ENCODE measurements at regions not wholly inside any gene's neighbourhood (a gene's known extent, or its start where the extent isn't known, plus 50 kb on each side); places are given as distances from the start of the nearest gene placed in this dataset.

GRCh38 chr7:13742126-13742525, 247.3 kb downstream of the ETV1 start:
- TF ChIP-seq, protein P1, sequence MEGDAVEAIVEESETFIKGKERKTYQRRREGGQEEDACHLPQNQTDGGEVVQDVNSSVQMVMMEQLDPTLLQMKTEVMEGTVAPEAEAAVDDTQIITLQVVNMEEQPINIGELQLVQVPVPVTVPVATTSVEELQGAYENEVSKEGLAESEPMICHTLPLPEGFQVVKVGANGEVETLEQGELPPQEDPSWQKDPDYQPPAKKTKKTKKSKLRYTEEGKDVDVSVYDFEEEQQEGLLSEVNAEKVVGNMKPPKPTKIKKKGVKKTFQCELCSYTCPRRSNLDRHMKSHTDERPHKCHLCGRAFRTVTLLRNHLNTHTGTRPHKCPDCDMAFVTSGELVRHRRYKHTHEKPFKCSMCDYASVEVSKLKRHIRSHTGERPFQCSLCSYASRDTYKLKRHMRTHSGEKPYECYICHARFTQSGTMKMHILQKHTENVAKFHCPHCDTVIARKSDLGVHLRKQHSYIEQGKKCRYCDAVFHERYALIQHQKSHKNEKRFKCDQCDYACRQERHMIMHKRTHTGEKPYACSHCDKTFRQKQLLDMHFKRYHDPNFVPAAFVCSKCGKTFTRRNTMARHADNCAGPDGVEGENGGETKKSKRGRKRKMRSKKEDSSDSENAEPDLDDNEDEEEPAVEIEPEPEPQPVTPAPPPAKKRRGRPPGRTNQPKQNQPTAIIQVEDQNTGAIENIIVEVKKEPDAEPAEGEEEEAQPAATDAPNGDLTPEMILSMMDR (IDR thresholded peaks at IDR 0.05), result no peak
- TF ChIP-seq EP300 (IDR thresholded peaks at IDR 0.05) (no peak), POLR2AphosphoS5 (IDR thresholded peaks at IDR 0.05) (no peak), POLR2A (IDR thresholded peaks at IDR 0.05) (no peak)
